Astrocyte (in vitro differentiated cells and primary cell): ENCODE measurements at regions not wholly inside any gene's neighbourhood (a gene's known extent, or its start where the extent isn't known, plus 50 kb on each side); places are given as distances from the start of the nearest gene placed in this dataset.
"Not testable (repeated sequence)": the region's sequence is repeated elsewhere in the genome, so short reads cannot be mapped to it uniquely, and the experiment has no call there.

Experiments
- DNase-seq: peaks from one replicate; pipeline ENCODE4 v3.0.0-alpha.2; 2010; ENCODE audit warnings: low read depth
- FAIRE-seq: peaks from 2 replicates; lab custom pipeline; 2011; peaks lifted over from hg19 to GRCh38; lab: Jason Lieb, UNC
- H2AFZ ChIP-seq: 2 replicates; pipeline ENCODE4 v1.6.0; 2012; ENCODE audit warnings: low read depth, low read length, inconsistent platforms
- H3K27ac ChIP-seq: 2 replicates; pipeline ENCODE4 v1.5.1; 2011; ENCODE audit warnings: low read depth, low read length, inconsistent platforms
- H3K27me3 ChIP-seq: 2 replicates; pipeline ENCODE4 v1.6.0; 2011; ENCODE audit warnings: low read length, inconsistent platforms; ENCODE audit not compliant: insufficient read depth
- H3K36me3 ChIP-seq: 2 replicates; pipeline ENCODE4 v1.5.1; 2011; ENCODE audit warnings: low read length, inconsistent platforms; ENCODE audit not compliant: insufficient read depth
- H3K4me1 ChIP-seq: 2 replicates; pipeline ENCODE4 v1.5.1; 2011; ENCODE audit warnings: low read length, inconsistent platforms; ENCODE audit not compliant: insufficient read depth
- H3K4me2 ChIP-seq: 2 replicates; pipeline ENCODE4 v1.6.0; 2012; ENCODE audit warnings: low read length, inconsistent platforms
- H3K4me3 ChIP-seq: 2 replicates; pipeline ENCODE4 v1.5.1; 2011; ENCODE audit warnings: low read depth, mild to moderate bottlenecking, low read length, inconsistent platforms; ENCODE audit not compliant: insufficient read depth
- H3K79me2 ChIP-seq: 2 replicates; pipeline ENCODE4 v1.6.0; 2012; ENCODE audit warnings: mild to moderate bottlenecking, low read length, inconsistent platforms; ENCODE audit not compliant: insufficient read depth
- H3K9ac ChIP-seq: 2 replicates; pipeline ENCODE4 v1.6.0; 2012; ENCODE audit warnings: mild to moderate bottlenecking, low read length, inconsistent platforms
- H3K9me3 ChIP-seq: 2 replicates; pipeline ENCODE4 v1.5.1; 2012; ENCODE audit warnings: low read depth, mild to moderate bottlenecking, low read length, inconsistent platforms; ENCODE audit not compliant: insufficient read depth
- H4K20me1 ChIP-seq: 2 replicates; pipeline ENCODE4 v1.6.0; 2012; ENCODE audit warnings: low read length, inconsistent platforms; ENCODE audit not compliant: insufficient read depth
- H3K27ac Mint-ChIP-seq: one replicate; pipeline ENCODE4 v1.8.0; 2021; ENCODE audit warnings: mild to moderate bottlenecking, mixed read lengths; ENCODE audit not compliant: unreplicated experiment
- H3K27me3 Mint-ChIP-seq: one replicate; pipeline ENCODE4 v1.8.0; 2021; ENCODE audit warnings: low read depth, mixed read lengths; ENCODE audit not compliant: unreplicated experiment
- H3K36me3 Mint-ChIP-seq: one replicate; pipeline ENCODE4 v1.8.0; 2021; ENCODE audit warnings: low read depth, mixed read lengths; ENCODE audit not compliant: unreplicated experiment
- H3K4me1 Mint-ChIP-seq: one replicate; pipeline ENCODE4 v1.8.0; 2021; ENCODE audit warnings: low read depth, mixed read lengths; ENCODE audit not compliant: unreplicated experiment
- H3K4me3 Mint-ChIP-seq: one replicate; pipeline ENCODE4 v1.8.0; 2021; ENCODE audit warnings: mild to moderate bottlenecking, moderate library complexity, mixed read lengths; ENCODE audit not compliant: unreplicated experiment
- H3K9me3 Mint-ChIP-seq: one replicate; pipeline ENCODE4 v1.8.0; 2021; ENCODE audit warnings: mild to moderate bottlenecking, mixed read lengths; ENCODE audit not compliant: unreplicated experiment
- EZH2 ChIP-seq: IDR thresholded peaks from 2 replicates; pipeline ENCODE4 v1.6.1; 2012; ENCODE audit warnings: mild to moderate bottlenecking, low read length, inconsistent platforms; ENCODE audit not compliant: insufficient read depth
- TF ChIP-seq, protein P1 (sequence below): IDR thresholded peaks from 2 replicates; pipeline ENCODE4 v1.5.1; 2011; ENCODE audit warnings: low read depth, mild to moderate bottlenecking, inconsistent platforms, low read length, moderate library complexity; ENCODE audit not compliant: insufficient read depth

DNA sequence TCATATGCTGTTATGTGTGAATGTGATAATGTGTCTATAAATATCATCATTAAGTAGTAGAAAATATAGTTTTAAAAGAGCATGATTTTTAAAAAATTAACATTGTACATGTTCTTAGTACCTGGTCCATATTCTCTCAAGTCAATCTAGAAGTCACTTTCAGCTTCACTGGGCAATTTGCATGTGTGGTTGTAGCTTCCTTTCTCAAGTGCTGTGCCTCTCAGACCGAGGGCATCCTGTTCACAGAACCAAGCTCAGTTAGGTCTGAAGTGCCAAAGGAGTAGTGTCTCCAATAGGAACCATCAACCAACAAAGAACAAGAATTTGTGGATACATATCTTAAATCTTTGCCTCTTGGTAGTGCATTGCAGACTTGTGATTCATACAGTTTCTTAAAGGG is 541.8 kb upstream of the SLC10A2 start:
- Histone ChIP-seq H3K4me1 (peaks cover 4% of the 10 kb centered on the region), H3K27ac (no peak overlapping the region), H3K36me3 (no peaks in the 10 kb centered on the region), H3K9me3 (no peaks in the 10 kb centered on the region), H3K4me2 (no peak overlapping the region), H4K20me1 (no peaks in the 10 kb centered on the region), H3K79me2 (no peaks in the 10 kb centered on the region), H3K27me3 (no peaks in the 10 kb centered on the region), H3K9ac (no peak overlapping the region), H2AFZ (no peak overlapping the region), H3K4me3 (no peak overlapping the region)
- H3K27me3 Mint-ChIP-seq: no peaks in the 10 kb centered on the region
- no peaks in the 10 kb centered on the region for H3K9me3 Mint-ChIP-seq
- DNase-seq (no peak), FAIRE-seq (no peak)
- peaks cover 6% of the 10 kb centered on the region for H3K4me1 Mint-ChIP-seq
- no peak overlapping the region for H3K4me3 Mint-ChIP-seq
- H3K27ac Mint-ChIP-seq: no peak overlapping the region
- TF ChIP-seq EZH2: no peak
- TF ChIP-seq, protein P1, sequence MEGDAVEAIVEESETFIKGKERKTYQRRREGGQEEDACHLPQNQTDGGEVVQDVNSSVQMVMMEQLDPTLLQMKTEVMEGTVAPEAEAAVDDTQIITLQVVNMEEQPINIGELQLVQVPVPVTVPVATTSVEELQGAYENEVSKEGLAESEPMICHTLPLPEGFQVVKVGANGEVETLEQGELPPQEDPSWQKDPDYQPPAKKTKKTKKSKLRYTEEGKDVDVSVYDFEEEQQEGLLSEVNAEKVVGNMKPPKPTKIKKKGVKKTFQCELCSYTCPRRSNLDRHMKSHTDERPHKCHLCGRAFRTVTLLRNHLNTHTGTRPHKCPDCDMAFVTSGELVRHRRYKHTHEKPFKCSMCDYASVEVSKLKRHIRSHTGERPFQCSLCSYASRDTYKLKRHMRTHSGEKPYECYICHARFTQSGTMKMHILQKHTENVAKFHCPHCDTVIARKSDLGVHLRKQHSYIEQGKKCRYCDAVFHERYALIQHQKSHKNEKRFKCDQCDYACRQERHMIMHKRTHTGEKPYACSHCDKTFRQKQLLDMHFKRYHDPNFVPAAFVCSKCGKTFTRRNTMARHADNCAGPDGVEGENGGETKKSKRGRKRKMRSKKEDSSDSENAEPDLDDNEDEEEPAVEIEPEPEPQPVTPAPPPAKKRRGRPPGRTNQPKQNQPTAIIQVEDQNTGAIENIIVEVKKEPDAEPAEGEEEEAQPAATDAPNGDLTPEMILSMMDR: no peak
- no peaks in the 10 kb centered on the region for H3K36me3 Mint-ChIP-seq

DNA sequence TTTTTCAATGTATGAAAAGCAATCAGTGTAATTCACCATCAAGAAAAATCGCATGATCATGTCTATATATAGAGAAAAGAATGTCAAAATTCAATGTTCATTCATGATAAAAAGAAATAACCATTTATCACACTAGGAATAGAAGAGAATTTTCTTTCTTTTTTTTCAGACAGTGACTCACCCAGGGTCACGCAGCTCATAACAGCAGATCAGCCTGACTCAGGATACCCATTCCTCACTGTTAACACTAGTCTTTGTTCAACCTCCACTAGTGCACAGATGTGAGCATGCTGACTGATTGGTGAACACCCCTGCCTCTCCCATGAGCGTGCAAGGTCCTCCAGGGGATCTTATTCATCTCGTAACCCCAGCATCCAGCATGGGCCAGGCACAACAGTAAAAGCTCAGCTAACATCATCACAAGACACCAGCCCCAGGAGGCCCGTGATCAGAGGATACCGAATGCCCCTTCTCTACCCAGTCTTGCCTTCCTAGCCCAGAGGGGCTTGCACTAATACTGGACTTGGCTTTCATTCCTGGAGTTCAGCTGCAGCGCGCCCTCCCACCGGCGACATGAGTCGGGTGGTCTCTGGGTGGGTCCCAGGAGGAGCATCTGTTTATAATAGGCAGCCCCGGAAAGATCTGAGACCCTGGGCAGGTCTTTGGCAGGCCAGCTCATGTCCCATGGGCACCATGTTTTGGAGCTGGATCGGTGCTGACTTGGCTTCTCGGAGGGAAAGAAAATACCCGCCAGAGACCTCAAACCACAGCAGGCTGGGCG is 539.5 kb upstream of the SLC10A2 start:
- TF ChIP-seq, protein P1: no peak
- TF ChIP-seq EZH2: no peak
- FAIRE-seq (no peak), DNase-seq (no peak)
- Histone ChIP-seq H3K4me1 (peaks cover 4% of the 10 kb centered on the region), H3K4me2 (no peak overlapping the region), H3K36me3 (no peaks in the 10 kb centered on the region), H3K27me3 (no peaks in the 10 kb centered on the region), H3K27ac (no peak overlapping the region), H2AFZ (no peak overlapping the region), H3K9me3 (no peaks in the 10 kb centered on the region), H4K20me1 (no peaks in the 10 kb centered on the region), H3K4me3 (no peak overlapping the region), H3K79me2 (no peaks in the 10 kb centered on the region), H3K9ac (no peak overlapping the region)
- Mint-ChIP-seq H3K9me3 (no peaks in the 10 kb centered on the region), H3K36me3 (no peaks in the 10 kb centered on the region), H3K4me1 (peaks cover 6% of the 10 kb centered on the region), H3K4me3 (no peak overlapping the region), H3K27me3 (peaks cover 1% of the 10 kb centered on the region), H3K27ac (no peak overlapping the region)

DNA sequence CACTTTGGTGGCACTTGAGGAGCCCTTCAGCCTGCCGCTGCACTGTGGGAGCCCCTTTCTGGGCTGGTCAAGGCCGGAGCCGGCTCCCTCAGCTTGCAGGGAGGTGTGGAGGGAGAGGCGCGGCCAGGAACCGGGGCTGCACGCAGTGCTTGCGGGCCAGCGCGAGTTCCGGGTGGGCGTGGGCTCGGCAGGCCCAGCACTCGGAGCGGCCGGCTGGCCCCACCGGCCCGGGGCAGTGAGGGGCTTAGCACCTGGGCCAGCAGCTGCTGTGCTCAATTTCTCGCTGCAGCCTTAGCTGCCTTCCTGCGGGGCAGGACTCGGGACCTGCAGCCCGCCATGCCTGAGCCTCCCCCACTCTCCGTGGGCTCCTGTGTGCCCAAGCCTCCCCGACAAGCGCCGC is 533.7 kb upstream of the SLC10A2 start:
- not testable (repeated sequence) for H2AFZ ChIP-seq, H3K79me2 ChIP-seq, H3K27ac Mint-ChIP-seq, H3K27me3 ChIP-seq, FAIRE-seq, H3K4me3 ChIP-seq, H3K9me3 ChIP-seq, H3K36me3 Mint-ChIP-seq, H3K9me3 Mint-ChIP-seq, H4K20me1 ChIP-seq, H3K9ac ChIP-seq, H3K4me1 ChIP-seq, H3K4me2 ChIP-seq, DNase-seq, H3K4me3 Mint-ChIP-seq, H3K4me1 Mint-ChIP-seq, H3K27me3 Mint-ChIP-seq, H3K36me3 ChIP-seq, H3K27ac ChIP-seq
